Keratinocyte (primary cell): ENCODE measurements at regions not wholly inside any gene's neighbourhood (a gene's known extent, or its start where the extent isn't known, plus 50 kb on each side); places are given as distances from the start of the nearest gene placed in this dataset.

Experiments used
- DNase-seq: peaks from one replicate; pipeline ENCODE4 v3.0.0-alpha.2; 2011; ENCODE audit warnings: low read depth, missing footprints, low spot score
- FAIRE-seq: peaks from 2 replicates; lab custom pipeline; 2011; peaks lifted over from hg19 to GRCh38; lab: Jason Lieb, UNC
- H2AFZ ChIP-seq: 2 replicates; pipeline ENCODE4 v1.6.0; 2012; ENCODE audit warnings: low read length, control low read depth, inconsistent platforms; ENCODE audit not compliant: control insufficient read depth
- H3K27ac ChIP-seq: 2 replicates; pipeline ENCODE4 v1.5.1; 2011; ENCODE audit warnings: low read length; ENCODE audit not compliant: control insufficient read depth, insufficient read depth
- H3K27me3 ChIP-seq: 3 replicates; pipeline ENCODE4 v1.6.0; 2011; ENCODE audit warnings: low read length; ENCODE audit not compliant: control insufficient read depth, insufficient read depth; ENCODE audit errors: extremely low read depth
- H3K36me3 ChIP-seq, 2 experiments: 2 replicates in 1 of 2; 3 replicates in 1 of 2; pipeline ENCODE4 v1.5.1; 2011; ENCODE audit warnings: low read length in 2 of 2, mild to moderate bottlenecking in 1 of 2; ENCODE audit not compliant: control insufficient read depth in 2 of 2, insufficient read depth in 2 of 2; ENCODE audit errors: extremely low read depth in 1 of 2
- H3K4me1 ChIP-seq: 3 replicates; pipeline ENCODE4 v1.5.1; 2011; ENCODE audit warnings: low read length; ENCODE audit not compliant: control insufficient read depth, insufficient read depth; ENCODE audit errors: extremely low read depth
- H3K4me2 ChIP-seq: 3 replicates; pipeline ENCODE4 v1.6.0; 2011; ENCODE audit warnings: low read depth, low read length; ENCODE audit not compliant: control insufficient read depth, insufficient read depth; ENCODE audit errors: extremely low read depth
- H3K4me3 ChIP-seq, 3 experiments: fragments of 200-600 bp in 1 of 3; sonication (generic) in 1 of 3; 2 replicates in 2 of 3; 3 replicates in 1 of 3; pipeline ENCODE4 v1.5.1; 2011 to 2016; ENCODE audit warnings: low read length in 3 of 3, mild to moderate bottlenecking in 3 of 3, control low read depth in 2 of 3, inconsistent platforms in 1 of 3, low read depth in 1 of 3, mixed read lengths in 1 of 3, mixed run types in 1 of 3, moderate library complexity in 1 of 3; ENCODE audit not compliant: control insufficient read depth in 2 of 3, insufficient read depth in 2 of 3; ENCODE audit errors: extremely low read depth in 1 of 3
- H3K79me2 ChIP-seq: 2 replicates; pipeline ENCODE4 v1.6.0; 2012; ENCODE audit warnings: low read length; ENCODE audit not compliant: control insufficient read depth, insufficient read depth
- H3K9ac ChIP-seq: 3 replicates; pipeline ENCODE4 v1.6.0; 2011; ENCODE audit warnings: low read length; ENCODE audit not compliant: control insufficient read depth, insufficient read depth; ENCODE audit errors: extremely low read depth
- H3K9me1 ChIP-seq: 3 replicates; pipeline ENCODE4 v1.6.0; 2011; ENCODE audit warnings: low read length; ENCODE audit not compliant: control insufficient read depth, insufficient read depth; ENCODE audit errors: extremely low read depth
- H3K9me3 ChIP-seq: 2 replicates; pipeline ENCODE4 v1.5.1; 2012; ENCODE audit warnings: low read depth, low read length; ENCODE audit not compliant: control insufficient read depth
- H4K20me1 ChIP-seq: 3 replicates; pipeline ENCODE4 v1.6.0; 2011; ENCODE audit warnings: low read length; ENCODE audit not compliant: control insufficient read depth, insufficient read depth; ENCODE audit errors: extremely low read depth
- EZH2 ChIP-seq: IDR thresholded peaks from one replicate; pipeline ENCODE4 v1.6.1; 2012; ENCODE audit warnings: inconsistent platforms, mild to moderate bottlenecking, low read length, moderate library complexity
- dilution Hi-C: fragments of 300-500 bp; cut with MboI; formaldehyde crosslinking; loops from one replicate; pipeline ENCODE4 v1.7.0; 2020; ENCODE audit warnings: low sequenced_read_pairs; ENCODE audit not compliant: extremely low pct_ligation_motif_present
- TF ChIP-seq, protein P1 (sequence below), 3 experiments: IDR thresholded peaks in 1 of 3; conservative IDR thresholded peaks in 1 of 3; optimal IDR thresholded peaks in 1 of 3; 2 replicates in 2 of 3; 3 replicates in 1 of 3; pipeline versions ENCODE3 to v1.5.1; 2011; ENCODE audit warnings: low read length in 3 of 3, mild to moderate bottlenecking in 3 of 3, moderate library complexity in 2 of 3, control low read depth in 1 of 3, inconsistent platforms in 1 of 3; ENCODE audit not compliant: insufficient read depth in 2 of 3; ENCODE audit errors: extremely low read depth in 1 of 3

DNA sequence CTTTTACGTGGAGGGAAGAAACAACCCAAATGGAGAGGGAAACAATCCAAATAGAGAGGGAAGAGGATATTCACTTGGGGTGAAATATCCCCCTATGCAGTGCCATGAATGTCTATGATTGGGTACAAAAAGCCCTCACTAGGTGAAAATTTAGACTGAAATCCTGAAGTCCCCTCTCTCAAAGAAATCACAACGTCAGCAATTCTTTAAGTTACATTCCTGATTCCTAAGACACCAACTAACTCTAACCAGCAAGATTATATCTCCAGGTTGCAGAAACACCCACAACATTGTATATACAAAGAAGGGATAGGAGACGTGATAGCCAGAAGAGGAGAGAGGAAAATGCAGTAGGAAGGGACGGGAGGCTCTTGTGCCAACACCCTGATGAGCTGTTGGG, 374.3 kb downstream of the DCAF12L2 start:
- Histone ChIP-seq H4K20me1 (no peaks in the 10 kb centered on the region), H3K27ac (no peak overlapping the region), H3K9ac (no peak overlapping the region), H2AFZ (no peak overlapping the region), H3K36me3 (no peaks in the 10 kb centered on the region), H3K4me3 (no peak overlapping the region), H3K27me3 (no peaks in the 10 kb centered on the region), H3K9me3 (no peaks in the 10 kb centered on the region), H3K9me1 (no peaks in the 10 kb centered on the region), H3K4me2 (no peak overlapping the region), H3K79me2 (no peaks in the 10 kb centered on the region), H3K4me1 (no peaks in the 10 kb centered on the region)
- dilution Hi-C loops, result no loop called here
- TF ChIP-seq, protein P1, sequence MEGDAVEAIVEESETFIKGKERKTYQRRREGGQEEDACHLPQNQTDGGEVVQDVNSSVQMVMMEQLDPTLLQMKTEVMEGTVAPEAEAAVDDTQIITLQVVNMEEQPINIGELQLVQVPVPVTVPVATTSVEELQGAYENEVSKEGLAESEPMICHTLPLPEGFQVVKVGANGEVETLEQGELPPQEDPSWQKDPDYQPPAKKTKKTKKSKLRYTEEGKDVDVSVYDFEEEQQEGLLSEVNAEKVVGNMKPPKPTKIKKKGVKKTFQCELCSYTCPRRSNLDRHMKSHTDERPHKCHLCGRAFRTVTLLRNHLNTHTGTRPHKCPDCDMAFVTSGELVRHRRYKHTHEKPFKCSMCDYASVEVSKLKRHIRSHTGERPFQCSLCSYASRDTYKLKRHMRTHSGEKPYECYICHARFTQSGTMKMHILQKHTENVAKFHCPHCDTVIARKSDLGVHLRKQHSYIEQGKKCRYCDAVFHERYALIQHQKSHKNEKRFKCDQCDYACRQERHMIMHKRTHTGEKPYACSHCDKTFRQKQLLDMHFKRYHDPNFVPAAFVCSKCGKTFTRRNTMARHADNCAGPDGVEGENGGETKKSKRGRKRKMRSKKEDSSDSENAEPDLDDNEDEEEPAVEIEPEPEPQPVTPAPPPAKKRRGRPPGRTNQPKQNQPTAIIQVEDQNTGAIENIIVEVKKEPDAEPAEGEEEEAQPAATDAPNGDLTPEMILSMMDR (optimal IDR thresholded peaks at IDR 0.05 in 1 of 3, IDR thresholded peaks at IDR 0.05 in 1 of 3, conservative IDR thresholded peaks at IDR 0.05 in 1 of 3; ENCODE audit: extremely low read depth in 1 of 3, insufficient read depth in 2 of 3, low read length in 3 of 3), result no peak
- no peak for TF ChIP-seq EZH2
- FAIRE-seq (no peak), DNase-seq (no peak)

DNA sequence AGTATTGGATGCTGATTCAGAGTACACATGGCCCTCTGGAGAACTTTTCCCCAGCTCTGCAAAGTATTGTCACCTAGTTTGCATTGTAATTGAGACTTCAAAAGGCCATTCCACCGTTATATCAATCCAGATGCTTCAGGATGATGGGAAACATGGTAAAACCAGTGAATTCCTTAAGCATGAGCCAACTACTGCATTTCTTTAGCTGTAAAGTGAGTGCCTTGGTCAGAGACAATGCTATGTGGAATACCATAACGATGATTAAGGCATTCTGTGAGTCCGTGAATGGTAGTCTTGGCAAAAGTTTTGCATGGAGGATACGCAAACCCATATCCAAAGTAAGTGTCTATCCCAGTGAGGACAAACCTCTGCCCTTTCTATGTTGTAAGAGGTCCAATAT, 355.2 kb downstream of the DCAF12L2 start:
- Histone ChIP-seq H3K9me1 (no peaks in the 10 kb centered on the region), H4K20me1 (no peaks in the 10 kb centered on the region), H3K9me3 (no peaks in the 10 kb centered on the region), H3K27ac (no peak overlapping the region), H3K27me3 (no peaks in the 10 kb centered on the region), H3K4me2 (no peak overlapping the region), H3K9ac (no peak overlapping the region), H2AFZ (no peak overlapping the region), H3K4me3 (no peak overlapping the region), H3K36me3 (no peaks in the 10 kb centered on the region), H3K79me2 (no peaks in the 10 kb centered on the region), H3K4me1 (no peaks in the 10 kb centered on the region)
- TF ChIP-seq, protein P1 (optimal IDR thresholded peaks at IDR 0.05 in 1 of 3, IDR thresholded peaks at IDR 0.05 in 1 of 3, conservative IDR thresholded peaks at IDR 0.05 in 1 of 3; ENCODE audit: extremely low read depth in 1 of 3, insufficient read depth in 2 of 3, low read length in 3 of 3), result no peak
- TF ChIP-seq EZH2, result no peak
- no peak for FAIRE-seq
- dilution Hi-C loops, result no loop called here
- no peak for DNase-seq
